Natural killer cell (primary cell): ENCODE measurements at regions not wholly inside any gene's neighbourhood (a gene's known extent, or its start where the extent isn't known, plus 50 kb on each side); places are given as distances from the start of the nearest gene placed in this dataset.

ENCODE experiments used
- ATAC-seq, 3 donors: fragments of 150-1000 bp in 2 of 3; fragments of 200-7000 bp in 1 of 3; cut with Tn5 transposase; 1 replicate in 1 of 3; 2 replicates in 2 of 3; pipeline ENCODE4 v1.10.0; 2021; ENCODE audit warnings: mild to moderate bottlenecking in 2 of 3, moderate library complexity in 2 of 3
- DNase-seq, 2 donors: peaks; one replicate each; pipeline versions ENCODE4 v3.0.0 to v3.0.0-alpha.2; 2013 to 2021; ENCODE audit warnings: mixed read lengths in 1 of 2
- H3K27ac ChIP-seq: one replicate; pipeline ENCODE4 v1.5.1; 2013; ENCODE audit warnings: mild to moderate bottlenecking, low read length
- H3K27me3 ChIP-seq: one replicate; pipeline ENCODE4 v1.6.1; 2013; ENCODE audit warnings: low read length; ENCODE audit not compliant: control insufficient read depth, insufficient read depth
- H3K36me3 ChIP-seq: one replicate; pipeline ENCODE4 v1.6.1; 2013; ENCODE audit warnings: low read length; ENCODE audit not compliant: control insufficient read depth, insufficient read depth
- H3K4me1 ChIP-seq: one replicate; pipeline ENCODE4 v1.6.1; 2013; ENCODE audit warnings: low read length; ENCODE audit not compliant: control insufficient read depth, insufficient read depth
- H3K4me3 ChIP-seq: one replicate; pipeline ENCODE4 v1.5.1; 2013; ENCODE audit warnings: low read length
- H3K9me3 ChIP-seq: one replicate; pipeline ENCODE4 v1.6.1; 2013; ENCODE audit warnings: low read length; ENCODE audit not compliant: control insufficient read depth, insufficient read depth
- H3K27ac Mint-ChIP-seq, 2 donors: one replicate each; pipeline ENCODE4 v1.8.0; 2022; ENCODE audit warnings: mild to moderate bottlenecking in 2 of 2, mixed read lengths in 2 of 2, moderate library complexity in 1 of 2
- H3K27me3 Mint-ChIP-seq, 2 donors: one replicate each; pipeline ENCODE4 v1.8.0; 2022; ENCODE audit warnings: low read depth in 2 of 2, mixed read lengths in 2 of 2
- H3K36me3 Mint-ChIP-seq: one replicate; pipeline ENCODE4 v1.8.0; 2022; ENCODE audit warnings: mixed read lengths
- H3K4me1 Mint-ChIP-seq, 2 donors: one replicate each; pipeline ENCODE4 v1.8.0; 2022; ENCODE audit warnings: mixed read lengths in 2 of 2
- H3K4me3 Mint-ChIP-seq: one replicate; pipeline ENCODE4 v1.8.0; 2022; ENCODE audit warnings: mild to moderate bottlenecking, moderate library complexity, mixed read lengths
- H3K9me3 Mint-ChIP-seq, 2 donors: one replicate each; pipeline ENCODE4 v1.8.0; 2022; ENCODE audit warnings: mixed read lengths in 2 of 2
- WGBS: methylation state at CpG from one replicate; pipeline ENCODE4 v1.1.7; 2013; ENCODE audit warnings: missing lambda C conversion rate; ENCODE audit not compliant: insufficient coverage; 5-methylcytosine and 5-hydroxymethylcytosine counted together
- intact Hi-C: fragments of 100-400 bp; cut with micrococcal nuclease; formaldehyde crosslinking; loops from one replicate; pipeline ENCODE4 v1.14.2; 2022
- TF ChIP-seq, protein P1 (sequence below): fragments of 200-600 bp; IDR thresholded peaks from one replicate; pipeline ENCODE4 v1.8.0; 2022; ENCODE audit warnings: antibody characterized with exemption

DNA sequence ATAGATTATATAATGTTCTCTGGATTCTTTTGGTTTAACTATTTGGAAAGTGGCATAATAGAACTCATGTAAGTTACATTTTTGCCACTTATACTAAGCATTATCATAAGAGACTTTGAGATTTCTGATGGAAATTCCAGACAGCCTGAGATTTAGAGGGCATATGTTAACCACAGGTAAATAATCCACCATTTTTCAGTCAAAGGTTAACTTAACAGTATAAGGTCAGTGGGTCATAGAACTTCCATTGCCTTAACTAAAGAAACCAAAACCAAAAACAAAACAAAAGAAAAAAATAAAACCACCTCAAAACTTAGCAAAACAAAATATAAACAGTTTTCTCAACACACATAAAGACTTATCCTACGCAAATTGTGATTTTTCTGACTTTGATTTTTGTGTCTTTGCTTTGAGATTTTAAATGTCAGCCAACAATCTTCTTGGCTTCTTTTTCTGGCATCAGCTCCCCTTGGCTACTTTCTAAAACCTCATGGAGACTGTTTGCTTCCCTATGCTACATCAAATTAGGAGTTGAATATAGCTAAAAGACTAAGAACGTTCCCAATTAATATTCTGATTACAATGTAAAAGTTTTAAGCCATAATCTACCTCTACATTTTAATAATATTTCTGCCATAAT is 430.1 kb upstream of the DAB2 start:
- Histone ChIP-seq H3K4me3 (no peak overlapping the region), H3K36me3 (no peaks in the 10 kb centered on the region), H3K27ac (no peak overlapping the region), H3K27me3 (peaks cover 4% of the 10 kb centered on the region), H3K4me1 (no peaks in the 10 kb centered on the region), H3K9me3 (no peaks in the 10 kb centered on the region)
- no peak for DNase-seq
- Mint-ChIP-seq H3K4me1 (no peaks in the 10 kb centered on the region), H3K27ac (no peak overlapping the region), H3K36me3 (no peaks in the 10 kb centered on the region), H3K27me3 (peaks cover 13 to 25% of the 10 kb centered on the region in 2 donors), H3K4me3 (no peak overlapping the region), H3K9me3 (no peaks in the 10 kb centered on the region)
- whole genome bisulfite sequencing, result 100% methylated on average over 1 of the region's 2 CpGs
- no peak for ATAC-seq
- intact Hi-C loops, result no loop called here
- TF ChIP-seq, protein P1, sequence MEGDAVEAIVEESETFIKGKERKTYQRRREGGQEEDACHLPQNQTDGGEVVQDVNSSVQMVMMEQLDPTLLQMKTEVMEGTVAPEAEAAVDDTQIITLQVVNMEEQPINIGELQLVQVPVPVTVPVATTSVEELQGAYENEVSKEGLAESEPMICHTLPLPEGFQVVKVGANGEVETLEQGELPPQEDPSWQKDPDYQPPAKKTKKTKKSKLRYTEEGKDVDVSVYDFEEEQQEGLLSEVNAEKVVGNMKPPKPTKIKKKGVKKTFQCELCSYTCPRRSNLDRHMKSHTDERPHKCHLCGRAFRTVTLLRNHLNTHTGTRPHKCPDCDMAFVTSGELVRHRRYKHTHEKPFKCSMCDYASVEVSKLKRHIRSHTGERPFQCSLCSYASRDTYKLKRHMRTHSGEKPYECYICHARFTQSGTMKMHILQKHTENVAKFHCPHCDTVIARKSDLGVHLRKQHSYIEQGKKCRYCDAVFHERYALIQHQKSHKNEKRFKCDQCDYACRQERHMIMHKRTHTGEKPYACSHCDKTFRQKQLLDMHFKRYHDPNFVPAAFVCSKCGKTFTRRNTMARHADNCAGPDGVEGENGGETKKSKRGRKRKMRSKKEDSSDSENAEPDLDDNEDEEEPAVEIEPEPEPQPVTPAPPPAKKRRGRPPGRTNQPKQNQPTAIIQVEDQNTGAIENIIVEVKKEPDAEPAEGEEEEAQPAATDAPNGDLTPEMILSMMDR, result no peak

- no peak for DNase-seq
- intact Hi-C loops, result no loop called here
- no peak overlapping the region for H3K27ac Mint-ChIP-seq
- no peak overlapping the region for H3K27ac ChIP-seq
- H3K36me3 ChIP-seq, result no peaks in the 10 kb centered on the region
- peaks cover 0 to 3% of the 10 kb centered on the region in 2 donors for H3K9me3 Mint-ChIP-seq
- H3K4me3 ChIP-seq, result no peak overlapping the region
- H3K36me3 Mint-ChIP-seq, result no peaks in the 10 kb centered on the region
- TF ChIP-seq, protein P1, result no peak
- no peaks in the 10 kb centered on the region for H3K4me1 Mint-ChIP-seq
- H3K4me1 ChIP-seq, result no peaks in the 10 kb centered on the region
- WGBS, result 76% methylated on average over 3 of the region's 4 CpGs
- peaks cover 4% of the 10 kb centered on the region for H3K27me3 ChIP-seq
- no peak for ATAC-seq
- no peak overlapping the region for H3K4me3 Mint-ChIP-seq
- H3K27me3 Mint-ChIP-seq, result peaks cover 10 to 32% of the 10 kb centered on the region in 2 donors
- H3K9me3 ChIP-seq, result no peaks in the 10 kb centered on the region
These were observed 425.5 kb upstream of the DAB2 start for GRCh38 chr5:39850291-39850690.

DNA sequence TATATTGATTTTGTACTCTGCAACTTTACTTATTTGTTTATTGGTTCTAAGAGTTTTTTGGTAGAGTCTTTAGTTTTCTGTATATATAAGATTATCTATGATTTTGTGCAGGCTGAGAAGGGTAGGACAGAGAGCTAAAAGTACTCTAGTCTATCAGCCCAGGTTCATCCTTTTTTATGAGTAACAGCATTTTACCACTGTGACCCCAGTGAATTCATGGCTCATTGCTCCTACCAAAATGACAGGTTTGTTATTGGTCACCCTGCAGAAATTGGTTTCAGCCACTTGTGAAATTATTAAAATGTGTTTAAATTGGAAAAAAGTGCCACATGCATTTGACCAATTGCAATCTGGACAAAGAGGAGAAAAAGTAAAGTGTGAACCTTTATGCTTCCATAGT is 421.4 kb upstream of the DAB2 start:
- Mint-ChIP-seq H3K9me3 (peaks cover 0 to 3% of the 10 kb centered on the region in 2 donors), H3K27ac (no peak overlapping the region), H3K36me3 (no peaks in the 10 kb centered on the region), H3K4me1 (no peaks in the 10 kb centered on the region), H3K4me3 (no peak overlapping the region), H3K27me3 (peaks cover 8 to 22% of the 10 kb centered on the region in 2 donors)
- H3K27ac ChIP-seq, result no peak overlapping the region
- DNase-seq (no peak), ATAC-seq (no peak)
- TF ChIP-seq, protein P1, result no peak
- no peak overlapping the region for H3K4me3 ChIP-seq
- no peaks in the 10 kb centered on the region for H3K9me3 ChIP-seq
- intact Hi-C loops, result no loop called here
- H3K27me3 ChIP-seq, result no peaks in the 10 kb centered on the region
- H3K36me3 ChIP-seq, result no peaks in the 10 kb centered on the region
- H3K4me1 ChIP-seq, result no peaks in the 10 kb centered on the region

GRCh38 chr5:39843767-39844166 is 419.0 kb upstream of the DAB2 start:
- no peaks in the 10 kb centered on the region for H3K36me3 ChIP-seq
- no peaks in the 10 kb centered on the region for H3K4me1 Mint-ChIP-seq
- intact Hi-C loops, result no loop called here
- no peak overlapping the region for H3K27ac Mint-ChIP-seq
- H3K36me3 Mint-ChIP-seq, result no peaks in the 10 kb centered on the region
- TF ChIP-seq, protein P1, result no peak
- peaks cover 0 to 5% of the 10 kb centered on the region in 2 donors for H3K9me3 Mint-ChIP-seq
- H3K27me3 ChIP-seq, result no peaks in the 10 kb centered on the region
- no peaks in the 10 kb centered on the region for H3K9me3 ChIP-seq
- H3K4me3 ChIP-seq, result no peak overlapping the region
- DNase-seq (no peak), ATAC-seq (no peak)
- H3K4me3 Mint-ChIP-seq, result no peak overlapping the region
- WGBS, result 67% methylated on average over 1 of the region's 1 CpG
- no peaks in the 10 kb centered on the region for H3K4me1 ChIP-seq
- no peak overlapping the region for H3K27ac ChIP-seq
- H3K27me3 Mint-ChIP-seq, result peaks cover 11 to 12% of the 10 kb centered on the region in 2 donors
